PC-9 (cell line): ENCODE measurements at regions not wholly inside any gene's neighbourhood (a gene's known extent, or its start where the extent isn't known, plus 50 kb on each side); places are given as distances from the start of the nearest gene placed in this dataset.

Experiments
- BruUV-seq: library from RNA; stranded (reverse); fragments of 400-500 nt; replicated peaks from 2 replicates; lab custom pipeline; 2021; lab: Mats Ljungman, UMichigan
- CTCF ChIA-PET: fragments of 300-600 bp; sonication (Branson Sonifier 250); formaldehyde crosslinking; loops from one replicate; lab custom pipeline; 2022; ENCODE audit warnings: antibody characterized with exemption; lab: Charles Lee
- POLR2A ChIA-PET: fragments of 300-600 bp; sonication (Branson Sonifier 250); formaldehyde crosslinking; loops from one replicate; lab custom pipeline; 2022; ENCODE audit warnings: antibody characterized with exemption; ENCODE audit not compliant: unreplicated experiment; lab: Charles Lee
- DNase-seq, 2 experiments: peaks; one replicate each; pipeline versions ENCODE4 v3.0.0 to v3.0.0-alpha.2; 2015 to 2022; ENCODE audit warnings: mixed read lengths in 1 of 2
- H2AFZ ChIP-seq: fragments of 200-600 bp; sonication (generic); 2 replicates; pipeline ENCODE4 v1.8.1; 2017; ENCODE audit warnings: antibody characterized with exemption
- H3F3A ChIP-seq: fragments of 200-600 bp; sonication (generic); 2 replicates; pipeline ENCODE4 v1.8.1; 2017; ENCODE audit warnings: antibody characterized with exemption, mild to moderate bottlenecking, low read depth; ENCODE audit not compliant: insufficient read depth
- H3K27ac ChIP-seq: fragments of 200-600 bp; sonication (generic); 2 replicates; pipeline ENCODE4 v1.6.1; 2016; ENCODE audit warnings: mixed run types
- H3K27me3 ChIP-seq: fragments of 200-600 bp; sonication (generic); 2 replicates; pipeline ENCODE4 v1.6.1; 2016; ENCODE audit warnings: low read depth, mixed run types; ENCODE audit not compliant: insufficient read depth
- H3K36me3 ChIP-seq: fragments of 200-600 bp; sonication (generic); 2 replicates; pipeline ENCODE4 v1.6.1; 2016; ENCODE audit warnings: low read depth, mixed run types
- H3K4me1 ChIP-seq: fragments of 200-600 bp; sonication (generic); replicated peaks from 2 replicates; pipeline ENCODE4 v1.6.1; 2016; ENCODE audit warnings: mixed run types; ENCODE audit not compliant: insufficient read depth
- H3K4me2 ChIP-seq: fragments of 200-600 bp; sonication (generic); 2 replicates; pipeline ENCODE4 v1.6.1; 2017; ENCODE audit warnings: mixed run types
- H3K4me3 ChIP-seq: fragments of 200-600 bp; sonication (generic); 2 replicates; pipeline ENCODE4 v1.6.1; 2016; ENCODE audit warnings: mixed run types
- H3K79me2 ChIP-seq: fragments of 200-600 bp; sonication (generic); 2 replicates; pipeline ENCODE4 v1.6.1; 2017; ENCODE audit warnings: low read depth, mixed run types
- H3K9me2 ChIP-seq: fragments of 200-600 bp; sonication (generic); 2 replicates; pipeline ENCODE4 v1.8.1; 2017; ENCODE audit warnings: mild to moderate bottlenecking; ENCODE audit not compliant: insufficient read depth
- H3K9me3 ChIP-seq: fragments of 200-600 bp; sonication (generic); 2 replicates; pipeline ENCODE4 v1.8.1; 2016; ENCODE audit warnings: low read depth; ENCODE audit not compliant: insufficient read depth
- H4K20me1 ChIP-seq: fragments of 200-600 bp; sonication (generic); 2 replicates; pipeline ENCODE4 v1.8.1; 2017; ENCODE audit not compliant: insufficient read depth
- CTCF ChIP-seq: fragments of 200-600 bp; sonication (generic); conservative IDR thresholded peaks from 2 replicates; pipeline ENCODE4 v1.6.1; 2017; ENCODE audit warnings: mixed run types, antibody characterized with exemption, mild to moderate bottlenecking, moderate library complexity
- EZH2 ChIP-seq: fragments of 200-600 bp; sonication (generic); IDR thresholded peaks from 2 replicates; pipeline ENCODE4 v1.8.0; 2017; ENCODE audit warnings: antibody characterized with exemption, low read depth
- intact Hi-C: fragments of 100-400 bp; cut with micrococcal nuclease; formaldehyde crosslinking; loops from one replicate; pipeline ENCODE4 v1.10.0; 2022; ENCODE audit not compliant: unreplicated experiment

GRCh38 chrX:21132686-21133393 lies 241.4 kb upstream of the CNKSR2 start:
- H3K79me2 ChIP-seq: no peaks in the 10 kb centered on the region
- no TSS peak for BruUV-seq
- no peak overlapping the region for H3K4me2 ChIP-seq
- H3K4me1 ChIP-seq: no peaks in the 10 kb centered on the region
- H2AFZ ChIP-seq: no peak overlapping the region
- ChIA-PET POLR2A (no interaction called here), CTCF (no interaction called here)
- no peaks in the 10 kb centered on the region for H3K9me2 ChIP-seq
- H3K27ac ChIP-seq: no peak overlapping the region
- DNase-seq: no peak
- TF ChIP-seq EZH2 (no peak), CTCF (no peak)
- H3K4me3 ChIP-seq: no peak overlapping the region
- H3K36me3 ChIP-seq: no peaks in the 10 kb centered on the region
- intact Hi-C loops: no loop called here
- no peaks in the 10 kb centered on the region for H3K9me3 ChIP-seq
- no peaks in the 10 kb centered on the region for H3F3A ChIP-seq
- H3K27me3 ChIP-seq: no peaks in the 10 kb centered on the region
- no peaks in the 10 kb centered on the region for H4K20me1 ChIP-seq

GRCh38 chrX:21150208-21150607 lies 224.0 kb upstream of the CNKSR2 start:
- Histone ChIP-seq H3K4me2 (no peak overlapping the region), H3K4me3 (no peak overlapping the region), H3K4me1 (no peaks in the 10 kb centered on the region), H3K27me3 (no peaks in the 10 kb centered on the region), H3K79me2 (no peaks in the 10 kb centered on the region), H3K9me2 (no peaks in the 10 kb centered on the region), H3K36me3 (no peaks in the 10 kb centered on the region), H2AFZ (no peak overlapping the region), H4K20me1 (no peaks in the 10 kb centered on the region), H3K27ac (no peak overlapping the region), H3F3A (no peaks in the 10 kb centered on the region), H3K9me3 (no peaks in the 10 kb centered on the region)
- intact Hi-C loops: no loop called here
- no peak for DNase-seq
- ChIA-PET CTCF (no interaction called here), POLR2A (no interaction called here)
- BruUV-seq: no TSS peak
- no peak for TF ChIP-seq EZH2
- TF ChIP-seq CTCF: no peak

- Histone ChIP-seq H3K79me2 (no peaks in the 10 kb centered on the region), H3K36me3 (no peaks in the 10 kb centered on the region), H3K9me2 (no peaks in the 10 kb centered on the region), H3K4me3 (no peak overlapping the region), H4K20me1 (no peaks in the 10 kb centered on the region), H3K27ac (no peak overlapping the region), H3K27me3 (no peaks in the 10 kb centered on the region), H3K4me1 (no peaks in the 10 kb centered on the region), H2AFZ (no peak overlapping the region), H3F3A (no peaks in the 10 kb centered on the region), H3K4me2 (no peak overlapping the region), H3K9me3 (no peaks in the 10 kb centered on the region)
- TF ChIP-seq CTCF: no peak
- no peak for TF ChIP-seq EZH2
- intact Hi-C loops: no loop called here
- POLR2A ChIA-PET: no interaction called here
- no peak for DNase-seq
- CTCF ChIA-PET: no interaction called here
- BruUV-seq: no TSS peak
These were observed 223.2 kb upstream of the CNKSR2 start for GRCh38 chrX:21151051-21151450.
